Kidney (tissue), 13 donors: ENCODE measurements at regions not wholly inside any gene's neighbourhood (a gene's known extent, or its start where the extent isn't known, plus 50 kb on each side); places are given as distances from the start of the nearest gene placed in this dataset.
A peak's percentile ranks its signal among the peaks of the same experiment; 100 is the strongest.

ENCODE experiments used
- DNase-seq, 5 donors: peaks; one replicate each; pipeline ENCODE4 v3.0.0-alpha.2; 2013 to 2020
- FAIRE-seq: peaks from 2 replicates; lab custom pipeline; 2012; peaks lifted over from hg19 to GRCh38; lab: Jason Lieb, UNC
- H3K27ac ChIP-seq, 2 donors: one replicate each; pipeline ENCODE4 v1.7.0; 2013; ENCODE audit warnings: low read depth in 2 of 2, low read length in 2 of 2, inconsistent platforms in 1 of 2
- H3K27me3 ChIP-seq: one replicate; pipeline ENCODE4 v1.7.1; 2013; ENCODE audit warnings: low read length, inconsistent platforms; ENCODE audit not compliant: control insufficient read depth, insufficient read depth
- H3K36me3 ChIP-seq, 3 donors: one replicate each; pipeline versions ENCODE4 v1.7.0 to v1.7.1; 2013; ENCODE audit warnings: low read length in 3 of 3, control low read depth in 1 of 3, inconsistent platforms in 1 of 3; ENCODE audit not compliant: insufficient read depth in 3 of 3, control insufficient read depth in 2 of 3
- H3K4me1 ChIP-seq, 3 donors: one replicate each; pipeline versions ENCODE4 v1.7.0 to v1.7.1; 2013; ENCODE audit warnings: low read length in 3 of 3, inconsistent platforms in 1 of 3, low read depth in 1 of 3; ENCODE audit not compliant: control insufficient read depth in 2 of 3, insufficient read depth in 2 of 3
- H3K4me3 ChIP-seq, 3 donors: one replicate each; pipeline versions ENCODE4 v1.7.0 to v1.8.1; 2013; ENCODE audit warnings: low read length in 3 of 3, control low read depth in 1 of 3, inconsistent platforms in 1 of 3
- H3K9ac ChIP-seq, 3 donors: one replicate each; pipeline versions ENCODE4 v1.7.0 to v1.7.1; 2013; ENCODE audit warnings: low read length in 3 of 3, control low read depth in 1 of 3, inconsistent platforms in 1 of 3
- H3K9me3 ChIP-seq, 3 donors: one replicate each; pipeline versions ENCODE4 v1.7.0 to v1.7.1; 2013; ENCODE audit warnings: low read length in 3 of 3, control low read depth in 1 of 3, inconsistent platforms in 1 of 3; ENCODE audit not compliant: control insufficient read depth in 2 of 3, insufficient read depth in 1 of 3
- CTCF ChIP-seq: IDR thresholded peaks from 3 replicates; pipeline ENCODE4 v1.5.1; 2012; ENCODE audit warnings: mild to moderate bottlenecking, moderate library complexity, borderline replicate concordance; ENCODE audit not compliant: insufficient read depth; ENCODE audit errors: extremely low read depth
- intact Hi-C: fragments of 100-400 bp; cut with DNase I; formaldehyde crosslinking; loops from one replicate; pipeline ENCODE4 v1.11.1; 2022
- donor health status: control.
- donor health status: control.
- donor health status: control.
- donor health status: control.
- donor health status: control.
- donor health status: DM: yes; HTN: yes; CAD: no.
- donor health status: Normal renal cell carcinoma (clear cell type).

- DNase-seq (peak in 4 of 5 donors; percentile 42 to 77 (median 66)), FAIRE-seq (no peak)
- intact Hi-C loops: no loop called here
- H3K27ac ChIP-seq: no peak overlapping the region
- H3K27me3 ChIP-seq: no peaks in the 10 kb centered on the region
- TF ChIP-seq CTCF: no peak
- no peaks in the 10 kb centered on the region for H3K4me1 ChIP-seq
- H3K9ac ChIP-seq: no peak overlapping the region
- no peak overlapping the region for H3K4me3 ChIP-seq
- no peaks in the 10 kb centered on the region for H3K9me3 ChIP-seq
- no peaks in the 10 kb centered on the region for H3K36me3 ChIP-seq
Measured at GRCh38 chr1:34406833-34407539, 230.3 kb downstream of the C1orf94 start.

GRCh38 chr1:34408011-34408410, 231.3 kb downstream of the C1orf94 start:
- no peak overlapping the region for H3K27ac ChIP-seq
- no peak for FAIRE-seq

GRCh38 chr1:34409689-34410229, 233.1 kb downstream of the C1orf94 start:
- H3K4me3 ChIP-seq: no peak overlapping the region
- no peak for TF ChIP-seq CTCF
- intact Hi-C loops: no loop called here
- H3K9me3 ChIP-seq: no peaks in the 10 kb centered on the region
- H3K36me3 ChIP-seq: no peaks in the 10 kb centered on the region
- no peaks in the 10 kb centered on the region for H3K27me3 ChIP-seq
- H3K9ac ChIP-seq: no peak overlapping the region
- no peak for FAIRE-seq
- no peaks in the 10 kb centered on the region for H3K4me1 ChIP-seq
- no peak overlapping the region for H3K27ac ChIP-seq
- DNase-seq: no peak

More at GRCh38 chr1:34408011-34408410, 231.3 kb downstream of the C1orf94 start:
- Histone ChIP-seq H3K9me3 (no peaks in the 10 kb centered on the region), H3K4me3 (no peak overlapping the region), H3K9ac (no peak overlapping the region), H3K36me3 (no peaks in the 10 kb centered on the region), H3K4me1 (no peaks in the 10 kb centered on the region), H3K27me3 (no peaks in the 10 kb centered on the region)
- no peak for TF ChIP-seq CTCF
- intact Hi-C loops: no loop called here
- no peak for DNase-seq
